Renal pelvis (tissue), 1 donor: ENCODE measurements at regions not wholly inside any gene's neighbourhood (a gene's known extent, or its start where the extent isn't known, plus 50 kb on each side); places are given as distances from the start of the nearest gene placed in this dataset.

Source experiments
- DNase-seq: peaks from one replicate; pipeline ENCODE4 v3.0.0-alpha.2; 2013

DNA sequence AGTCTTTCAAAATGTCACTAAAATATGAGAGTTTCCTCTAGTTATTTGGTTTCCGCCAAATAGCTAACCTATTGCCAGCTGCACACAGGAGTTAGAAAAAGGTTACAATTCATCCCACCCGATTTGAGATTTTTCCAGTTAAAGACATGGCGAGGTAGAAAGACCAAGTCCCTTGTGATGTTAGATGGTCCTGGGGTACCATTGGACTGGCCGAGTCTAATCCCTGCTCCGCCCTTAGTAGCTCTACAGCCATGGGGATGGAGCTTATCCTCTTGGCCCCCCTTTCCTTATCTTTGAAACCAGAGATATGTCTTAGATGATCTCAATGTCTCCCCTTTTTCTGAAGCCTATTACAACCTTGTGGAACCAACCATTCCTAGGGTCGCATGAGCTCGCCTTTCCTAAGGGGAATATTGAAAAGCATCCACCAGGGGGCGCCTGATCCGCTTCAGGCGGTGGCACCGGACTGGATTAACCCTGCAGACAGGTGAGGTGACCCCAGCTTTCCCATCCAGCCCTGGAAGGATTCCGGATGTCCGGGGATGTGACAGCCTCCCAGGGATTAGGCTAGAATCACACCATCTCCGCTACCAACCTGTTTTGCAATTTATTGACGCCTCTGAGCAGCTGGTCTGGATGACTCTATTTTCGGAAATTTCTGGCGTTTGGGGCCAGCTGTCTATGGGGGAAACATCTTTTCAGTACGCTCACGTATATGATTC lies 68.3 kb upstream of the SIM2 start:
- DNase-seq: peak; percentile 35

- no peak for DNase-seq
These were observed 62.9 kb upstream of the SIM2 start for GRCh38 chr21:36636016-36636415.

- no peak for DNase-seq
These were observed 62.5 kb upstream of the SIM2 start for GRCh38 chr21:36636439-36636838.

GRCh38 chr21:36639769-36640168 lies 59.1 kb upstream of the SIM2 start:
- no peak for DNase-seq

DNA sequence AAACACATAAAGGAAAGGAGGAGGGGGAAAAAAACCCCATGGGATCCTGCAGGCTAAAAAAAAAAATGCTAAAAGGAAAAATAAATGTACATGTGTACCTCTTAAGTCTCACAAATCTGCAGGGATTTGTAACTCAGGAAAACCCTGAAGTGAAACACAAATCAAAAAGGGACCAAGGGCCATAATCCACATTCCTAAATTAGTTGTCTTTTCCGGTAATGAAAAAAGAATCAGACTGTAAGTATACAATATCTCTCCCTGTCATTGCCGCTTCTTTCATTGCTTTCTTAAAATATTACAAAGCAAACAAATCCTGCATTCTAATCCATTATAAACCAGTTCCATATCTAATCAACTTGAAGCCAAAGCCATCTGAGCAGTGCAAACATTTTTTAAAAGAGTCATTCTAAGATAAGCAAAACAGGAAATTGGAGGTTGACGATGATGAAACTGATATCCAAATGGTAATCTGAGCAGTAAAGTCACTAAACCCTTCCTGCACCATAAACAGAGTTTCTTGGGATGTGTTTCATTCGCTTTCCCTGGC lies 58.7 kb upstream of the SIM2 start:
- DNase-seq: peak; percentile 49

DNA sequence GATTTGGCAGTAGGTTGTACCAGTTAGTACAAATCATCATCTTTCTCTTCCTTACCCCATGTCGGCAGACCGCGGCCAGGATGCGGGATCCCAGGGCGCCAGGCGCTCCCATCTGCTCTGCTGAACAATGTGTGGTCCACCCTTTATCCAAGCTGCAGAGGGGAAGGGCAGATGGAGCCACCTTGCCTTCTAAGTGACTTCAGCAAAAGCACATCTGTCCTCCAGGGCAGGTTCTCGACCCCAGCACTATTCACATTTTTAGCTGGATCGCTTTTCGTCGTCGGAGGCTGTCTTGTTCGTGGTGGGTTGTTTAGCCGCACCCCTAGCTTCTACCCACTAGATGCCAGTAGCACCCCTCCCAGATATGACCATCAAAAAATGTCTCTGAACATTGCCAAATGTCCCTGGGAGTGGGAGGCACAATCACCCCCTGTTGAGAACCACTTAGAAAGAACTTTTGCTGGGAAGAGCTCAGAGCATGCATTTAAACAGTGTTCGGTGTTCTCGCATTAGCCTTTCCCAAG lies 58.1 kb upstream of the SIM2 start:
- no peak for DNase-seq

DNA sequence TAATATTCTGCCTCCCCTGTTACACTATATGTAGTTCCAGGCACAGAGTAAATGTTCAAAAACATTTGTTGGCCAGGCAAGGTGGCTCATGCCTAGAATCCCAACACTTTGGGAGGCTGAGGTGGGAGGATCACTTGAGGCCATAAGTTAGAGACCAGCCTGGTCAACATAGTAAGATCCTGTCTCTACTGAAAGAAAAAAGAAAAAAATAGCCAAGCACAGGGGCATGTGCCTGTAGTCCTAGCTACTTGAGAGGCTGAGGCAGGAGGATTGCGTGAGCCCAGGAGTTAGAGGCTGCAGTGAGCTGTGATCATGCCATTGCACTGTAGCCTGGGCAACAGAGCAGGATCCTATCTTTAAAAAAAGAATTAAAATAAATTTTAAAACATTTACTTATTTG lies 57.6 kb upstream of the SIM2 start:
- no peak for DNase-seq

GRCh38 chr21:36641886-36642285 lies 57.0 kb upstream of the SIM2 start:
- no peak for DNase-seq

GRCh38 chr21:36642777-36643176 lies 56.1 kb upstream of the SIM2 start:
- DNase-seq: no peak

DNA sequence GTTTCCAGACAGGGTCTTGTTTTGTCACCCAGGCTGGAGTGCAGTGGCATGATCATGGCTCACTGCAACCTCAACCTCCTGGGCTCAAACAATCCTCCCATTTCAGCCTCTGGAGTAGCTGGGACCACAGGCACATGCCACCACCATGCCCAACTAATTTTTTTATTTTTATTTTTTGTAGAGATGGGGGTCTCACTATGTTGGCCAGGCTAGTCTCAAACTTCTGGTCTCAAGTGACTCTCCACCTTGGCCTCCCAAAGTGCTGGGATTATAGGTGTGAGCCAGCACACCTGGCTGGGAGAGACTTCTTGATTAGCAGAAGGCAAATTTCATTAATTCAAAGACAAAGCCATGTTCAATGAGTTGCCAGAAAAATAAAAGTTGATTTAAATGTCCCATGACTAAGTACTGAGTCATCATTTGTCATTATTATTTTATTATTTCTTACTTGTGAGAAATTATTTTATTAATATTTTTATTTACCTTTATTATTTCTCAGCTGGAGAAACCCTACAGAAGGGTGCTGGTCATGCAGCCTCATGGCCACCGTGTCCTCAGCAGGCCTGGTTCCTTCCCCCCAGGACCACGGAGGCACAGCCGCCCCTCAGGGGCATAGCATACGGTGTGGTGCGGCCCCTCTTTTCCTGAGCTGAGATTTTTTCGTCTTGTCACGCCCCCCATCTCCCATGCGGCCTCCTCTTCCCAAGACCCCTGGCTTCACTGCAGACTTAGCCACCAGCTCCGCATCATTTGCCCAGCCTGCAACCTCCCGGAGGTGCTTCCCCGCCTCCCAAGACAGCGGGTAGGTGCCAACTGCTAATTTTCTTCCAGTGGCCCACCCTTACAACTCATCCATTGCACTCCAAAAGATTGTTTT lies 55.3 kb upstream of the SIM2 start:
- DNase-seq: no peak

GRCh38 chr21:36646011-36646410 lies 52.9 kb upstream of the SIM2 start:
- no peak for DNase-seq

DNA sequence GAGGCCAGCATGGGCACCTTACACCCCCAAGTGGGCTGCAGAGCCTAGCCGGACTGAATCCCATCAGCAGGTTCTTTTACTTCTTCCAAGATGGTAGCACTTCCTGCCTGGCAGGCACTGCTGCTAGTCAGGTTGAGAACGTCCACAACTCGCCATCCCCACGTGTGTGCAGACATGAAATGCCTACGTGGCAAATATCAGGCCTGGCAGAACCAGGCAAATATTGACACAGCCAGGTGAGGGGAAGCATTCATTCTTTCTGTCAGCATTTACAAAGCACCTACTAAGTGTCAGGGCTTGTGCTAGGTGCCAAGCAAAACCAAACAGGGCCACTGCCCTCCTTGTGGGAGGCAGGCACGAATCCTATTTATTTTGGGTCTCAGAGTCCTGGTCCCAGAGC lies 52.3 kb upstream of the SIM2 start:
- DNase-seq: no peak

DNA sequence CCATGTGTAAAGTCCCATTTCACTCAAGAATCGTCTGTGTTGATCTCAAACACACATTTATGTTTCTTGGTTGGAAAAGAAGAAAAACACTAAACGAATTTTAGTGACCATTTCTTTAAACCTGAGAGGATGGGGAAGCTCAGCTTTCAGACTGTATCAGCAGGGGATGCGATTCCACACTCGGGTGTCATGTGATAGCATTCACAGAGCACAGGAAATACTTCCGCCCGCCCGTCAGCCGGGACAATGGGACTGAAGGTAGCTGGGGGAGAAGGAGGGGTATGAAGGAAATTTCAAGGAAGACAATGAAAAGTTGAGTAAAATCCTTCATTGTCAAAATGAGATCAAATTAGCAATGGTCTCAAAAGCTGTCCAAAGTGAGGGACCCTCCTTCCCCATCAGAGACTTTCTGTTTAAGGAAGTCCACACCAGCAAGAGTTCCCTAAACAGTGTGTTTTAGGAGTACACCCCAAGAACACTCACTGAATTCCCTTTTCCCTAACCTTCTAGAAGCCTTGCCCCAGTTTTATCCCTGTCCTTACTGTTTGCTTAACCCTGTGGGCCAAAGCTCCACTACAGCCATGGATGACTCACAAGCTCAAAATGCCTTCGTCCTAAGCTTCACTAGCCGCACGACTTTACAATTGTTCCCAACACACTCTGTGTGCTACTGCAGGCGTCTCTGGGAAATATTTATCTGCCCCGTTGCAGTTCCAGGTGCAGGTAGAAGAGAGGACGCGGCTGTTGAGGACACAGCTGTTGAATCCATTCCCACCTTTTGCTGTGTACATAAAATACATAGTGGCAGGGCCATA lies 51.4 kb upstream of the SIM2 start:
- no peak for DNase-seq
